H1 (cell line): ENCODE measurements at regions not wholly inside any gene's neighbourhood (a gene's known extent, or its start where the extent isn't known, plus 50 kb on each side); places are given as distances from the start of the nearest gene placed in this dataset.
A peak's percentile ranks its signal among the peaks of the same experiment; 100 is the strongest.

ENCODE experiments used
- EGR1 ChIP-seq: IDR thresholded peaks from 2 replicates; pipeline ENCODE4 v1.6.1; 2011; ENCODE audit warnings: low read depth, low read length, borderline replicate concordance
- FOSL1 ChIP-seq: IDR thresholded peaks from 2 replicates; pipeline ENCODE4 v1.6.1; 2011; ENCODE audit warnings: mild to moderate bottlenecking, low read depth, low read length, moderate library complexity; ENCODE audit not compliant: insufficient read depth
- KDM4A ChIP-seq: IDR thresholded peaks from one replicate; pipeline ENCODE4 v1.7.1; 2012; ENCODE audit warnings: low read depth, mild to moderate bottlenecking, moderate library complexity, low read length, inconsistent platforms; ENCODE audit not compliant: severe bottlenecking
- POU5F1 ChIP-seq: IDR thresholded peaks from 2 replicates; pipeline ENCODE4 v1.6.1; 2011; ENCODE audit warnings: low read depth, mild to moderate bottlenecking, low read length, moderate library complexity
- SP2 ChIP-seq: IDR thresholded peaks from 2 replicates; pipeline ENCODE4 v1.6.1; 2012; ENCODE audit warnings: mild to moderate bottlenecking, low read length, inconsistent platforms
- TF ChIP-seq, protein P1 (sequence below): fragments of 300-600 bp; sonication (generic); IDR thresholded peaks from 2 replicates; pipeline ENCODE4 v1.7.1; 2012; ENCODE audit warnings: low read length, moderate library complexity, mild to moderate bottlenecking, inconsistent platforms; ENCODE audit not compliant: insufficient replicate concordance
- TF ChIP-seq, protein P2 (sequence below): IDR thresholded peaks from 2 replicates; pipeline ENCODE4 v1.6.1; 2012; ENCODE audit warnings: inconsistent platforms

DNA sequence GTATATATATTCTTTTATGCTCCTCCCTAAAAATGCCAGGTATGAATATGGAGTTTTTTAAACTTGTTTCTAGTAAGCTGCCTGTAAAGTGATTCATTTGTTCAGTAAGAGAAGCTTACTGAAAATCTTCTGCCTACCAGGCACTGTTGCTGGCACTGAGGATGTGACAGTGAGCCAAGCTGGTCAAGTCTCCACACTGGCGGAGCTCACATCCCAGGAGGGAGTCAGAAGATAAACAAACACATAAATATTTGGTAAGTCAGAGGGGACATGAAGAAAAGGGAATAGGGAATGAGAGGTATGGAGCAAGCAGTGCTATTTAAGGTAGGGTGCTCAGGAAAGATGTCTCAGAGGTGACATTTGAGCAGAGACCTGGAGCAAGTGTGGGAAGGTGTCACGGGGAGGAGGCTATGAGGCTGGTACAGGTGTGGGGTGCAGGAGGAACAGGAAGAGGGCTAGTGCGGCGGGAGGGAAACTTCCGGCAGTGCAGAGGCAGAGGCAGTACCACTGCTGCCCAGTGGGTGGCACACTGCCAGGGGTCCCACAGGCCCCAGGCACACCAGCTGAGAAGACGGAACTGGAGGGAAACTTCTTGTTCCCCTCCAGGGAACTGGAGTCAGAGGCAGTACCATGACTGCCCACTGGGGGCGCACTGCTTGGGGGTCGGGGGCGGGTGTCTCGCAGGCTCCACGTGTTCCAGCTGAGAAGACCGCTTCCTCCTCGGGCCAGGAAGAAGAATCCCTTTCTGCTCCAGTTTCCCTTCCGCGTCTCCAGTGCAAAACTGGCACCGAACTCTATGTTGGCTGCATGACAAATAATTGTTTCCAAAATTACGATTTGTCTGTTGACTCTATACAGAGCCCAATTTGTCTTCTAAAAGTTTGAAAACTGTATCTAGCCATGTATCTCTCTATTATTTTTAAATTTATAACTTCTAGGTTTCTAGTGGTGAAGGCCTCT is 161.0 kb downstream of the TEX36 start (continued):
- TF ChIP-seq, protein P1, sequence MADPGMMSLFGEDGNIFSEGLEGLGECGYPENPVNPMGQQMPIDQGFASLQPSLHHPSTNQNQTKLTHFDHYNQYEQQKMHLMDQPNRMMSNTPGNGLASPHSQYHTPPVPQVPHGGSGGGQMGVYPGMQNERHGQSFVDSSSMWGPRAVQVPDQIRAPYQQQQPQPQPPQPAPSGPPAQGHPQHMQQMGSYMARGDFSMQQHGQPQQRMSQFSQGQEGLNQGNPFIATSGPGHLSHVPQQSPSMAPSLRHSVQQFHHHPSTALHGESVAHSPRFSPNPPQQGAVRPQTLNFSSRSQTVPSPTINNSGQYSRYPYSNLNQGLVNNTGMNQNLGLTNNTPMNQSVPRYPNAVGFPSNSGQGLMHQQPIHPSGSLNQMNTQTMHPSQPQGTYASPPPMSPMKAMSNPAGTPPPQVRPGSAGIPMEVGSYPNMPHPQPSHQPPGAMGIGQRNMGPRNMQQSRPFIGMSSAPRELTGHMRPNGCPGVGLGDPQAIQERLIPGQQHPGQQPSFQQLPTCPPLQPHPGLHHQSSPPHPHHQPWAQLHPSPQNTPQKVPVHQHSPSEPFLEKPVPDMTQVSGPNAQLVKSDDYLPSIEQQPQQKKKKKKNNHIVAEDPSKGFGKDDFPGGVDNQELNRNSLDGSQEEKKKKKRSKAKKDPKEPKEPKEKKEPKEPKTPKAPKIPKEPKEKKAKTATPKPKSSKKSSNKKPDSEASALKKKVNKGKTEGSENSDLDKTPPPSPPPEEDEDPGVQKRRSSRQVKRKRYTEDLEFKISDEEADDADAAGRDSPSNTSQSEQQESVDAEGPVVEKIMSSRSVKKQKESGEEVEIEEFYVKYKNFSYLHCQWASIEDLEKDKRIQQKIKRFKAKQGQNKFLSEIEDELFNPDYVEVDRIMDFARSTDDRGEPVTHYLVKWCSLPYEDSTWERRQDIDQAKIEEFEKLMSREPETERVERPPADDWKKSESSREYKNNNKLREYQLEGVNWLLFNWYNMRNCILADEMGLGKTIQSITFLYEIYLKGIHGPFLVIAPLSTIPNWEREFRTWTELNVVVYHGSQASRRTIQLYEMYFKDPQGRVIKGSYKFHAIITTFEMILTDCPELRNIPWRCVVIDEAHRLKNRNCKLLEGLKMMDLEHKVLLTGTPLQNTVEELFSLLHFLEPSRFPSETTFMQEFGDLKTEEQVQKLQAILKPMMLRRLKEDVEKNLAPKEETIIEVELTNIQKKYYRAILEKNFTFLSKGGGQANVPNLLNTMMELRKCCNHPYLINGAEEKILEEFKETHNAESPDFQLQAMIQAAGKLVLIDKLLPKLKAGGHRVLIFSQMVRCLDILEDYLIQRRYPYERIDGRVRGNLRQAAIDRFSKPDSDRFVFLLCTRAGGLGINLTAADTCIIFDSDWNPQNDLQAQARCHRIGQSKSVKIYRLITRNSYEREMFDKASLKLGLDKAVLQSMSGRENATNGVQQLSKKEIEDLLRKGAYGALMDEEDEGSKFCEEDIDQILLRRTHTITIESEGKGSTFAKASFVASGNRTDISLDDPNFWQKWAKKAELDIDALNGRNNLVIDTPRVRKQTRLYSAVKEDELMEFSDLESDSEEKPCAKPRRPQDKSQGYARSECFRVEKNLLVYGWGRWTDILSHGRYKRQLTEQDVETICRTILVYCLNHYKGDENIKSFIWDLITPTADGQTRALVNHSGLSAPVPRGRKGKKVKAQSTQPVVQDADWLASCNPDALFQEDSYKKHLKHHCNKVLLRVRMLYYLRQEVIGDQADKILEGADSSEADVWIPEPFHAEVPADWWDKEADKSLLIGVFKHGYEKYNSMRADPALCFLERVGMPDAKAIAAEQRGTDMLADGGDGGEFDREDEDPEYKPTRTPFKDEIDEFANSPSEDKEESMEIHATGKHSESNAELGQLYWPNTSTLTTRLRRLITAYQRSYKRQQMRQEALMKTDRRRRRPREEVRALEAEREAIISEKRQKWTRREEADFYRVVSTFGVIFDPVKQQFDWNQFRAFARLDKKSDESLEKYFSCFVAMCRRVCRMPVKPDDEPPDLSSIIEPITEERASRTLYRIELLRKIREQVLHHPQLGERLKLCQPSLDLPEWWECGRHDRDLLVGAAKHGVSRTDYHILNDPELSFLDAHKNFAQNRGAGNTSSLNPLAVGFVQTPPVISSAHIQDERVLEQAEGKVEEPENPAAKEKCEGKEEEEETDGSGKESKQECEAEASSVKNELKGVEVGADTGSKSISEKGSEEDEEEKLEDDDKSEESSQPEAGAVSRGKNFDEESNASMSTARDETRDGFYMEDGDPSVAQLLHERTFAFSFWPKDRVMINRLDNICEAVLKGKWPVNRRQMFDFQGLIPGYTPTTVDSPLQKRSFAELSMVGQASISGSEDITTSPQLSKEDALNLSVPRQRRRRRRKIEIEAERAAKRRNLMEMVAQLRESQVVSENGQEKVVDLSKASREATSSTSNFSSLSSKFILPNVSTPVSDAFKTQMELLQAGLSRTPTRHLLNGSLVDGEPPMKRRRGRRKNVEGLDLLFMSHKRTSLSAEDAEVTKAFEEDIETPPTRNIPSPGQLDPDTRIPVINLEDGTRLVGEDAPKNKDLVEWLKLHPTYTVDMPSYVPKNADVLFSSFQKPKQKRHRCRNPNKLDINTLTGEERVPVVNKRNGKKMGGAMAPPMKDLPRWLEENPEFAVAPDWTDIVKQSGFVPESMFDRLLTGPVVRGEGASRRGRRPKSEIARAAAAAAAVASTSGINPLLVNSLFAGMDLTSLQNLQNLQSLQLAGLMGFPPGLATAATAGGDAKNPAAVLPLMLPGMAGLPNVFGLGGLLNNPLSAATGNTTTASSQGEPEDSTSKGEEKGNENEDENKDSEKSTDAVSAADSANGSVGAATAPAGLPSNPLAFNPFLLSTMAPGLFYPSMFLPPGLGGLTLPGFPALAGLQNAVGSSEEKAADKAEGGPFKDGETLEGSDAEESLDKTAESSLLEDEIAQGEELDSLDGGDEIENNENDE, result no peak
- TF ChIP-seq FOSL1, result no peak
- no peak for TF ChIP-seq KDM4A
- TF ChIP-seq EGR1, result peak; percentile 14; the same call in 1 of the 2 replicates
- TF ChIP-seq, protein P2, sequence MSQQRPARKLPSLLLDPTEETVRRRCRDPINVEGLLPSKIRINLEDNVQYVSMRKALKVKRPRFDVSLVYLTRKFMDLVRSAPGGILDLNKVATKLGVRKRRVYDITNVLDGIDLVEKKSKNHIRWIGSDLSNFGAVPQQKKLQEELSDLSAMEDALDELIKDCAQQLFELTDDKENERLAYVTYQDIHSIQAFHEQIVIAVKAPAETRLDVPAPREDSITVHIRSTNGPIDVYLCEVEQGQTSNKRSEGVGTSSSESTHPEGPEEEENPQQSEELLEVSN, result peak; percentile 94
- no peak for TF ChIP-seq POU5F1
- TF ChIP-seq SP2, result no peak
